NCI-H1092 (cell line): ENCODE measurements at regions not wholly inside any gene's neighbourhood (a gene's known extent, or its start where the extent isn't known, plus 50 kb on each side); places are given as distances from the start of the nearest gene placed in this dataset.
"Not testable (repeated sequence)": the region's sequence is repeated elsewhere in the genome, so short reads cannot be mapped to it uniquely, and the experiment has no call there.

Source experiments
- DNase-seq: peaks from one replicate; lab custom pipeline; 2025; lab: John Stamatoyannopoulos, UW

GRCh38 chr5:57745700-57746651 lies 263.4 kb upstream of the ACTBL2 start:
- no peak for DNase-seq

- no peak for DNase-seq
Observed at GRCh38 chr5:57745029-57745428, 262.4 kb upstream of the ACTBL2 start.

- no peak for DNase-seq
Observed at GRCh38 chr5:57741336-57741735, 258.7 kb upstream of the ACTBL2 start.

GRCh38 chr5:57738787-57739186 lies 256.2 kb upstream of the ACTBL2 start:
- no peak for DNase-seq

GRCh38 chr5:57738301-57738700 lies 255.7 kb upstream of the ACTBL2 start:
- no peak for DNase-seq

- DNase-seq: no peak
Observed at GRCh38 chr5:57736716-57737115, 254.1 kb upstream of the ACTBL2 start.

- not testable (repeated sequence) for DNase-seq
Observed at GRCh38 chr5:57735279-57736153, 252.9 kb upstream of the ACTBL2 start.

- DNase-seq: no peak
Observed at GRCh38 chr5:57734296-57734695, 251.7 kb upstream of the ACTBL2 start.

- no peak for DNase-seq
Observed at GRCh38 chr5:57727591-57727990, 245.0 kb upstream of the ACTBL2 start.

- no peak for DNase-seq
Observed at GRCh38 chr5:57725658-57726504, 243.3 kb upstream of the ACTBL2 start.

- no peak for DNase-seq
Observed at GRCh38 chr5:57724836-57725235, 242.2 kb upstream of the ACTBL2 start.

- DNase-seq: no peak
Observed at GRCh38 chr5:57721226-57721625, 238.6 kb upstream of the ACTBL2 start.

GRCh38 chr5:57720656-57721055 lies 238.0 kb upstream of the ACTBL2 start:
- no peak for DNase-seq

GRCh38 chr5:57719216-57719615 lies 236.6 kb upstream of the ACTBL2 start:
- no peak for DNase-seq

- no peak for DNase-seq
Observed at GRCh38 chr5:57718155-57718554, 235.5 kb upstream of the ACTBL2 start.

GRCh38 chr5:57717555-57717954 lies 234.9 kb upstream of the ACTBL2 start:
- no peak for DNase-seq

GRCh38 chr5:57716661-57717060 lies 234.1 kb upstream of the ACTBL2 start:
- no peak for DNase-seq

- DNase-seq: no peak
Observed at GRCh38 chr5:57715296-57715695, 232.7 kb upstream of the ACTBL2 start.

- not testable (repeated sequence) for DNase-seq
Observed at GRCh38 chr5:57713535-57713934, 230.9 kb upstream of the ACTBL2 start.

GRCh38 chr5:57711946-57712345 lies 229.3 kb upstream of the ACTBL2 start:
- DNase-seq: no peak

GRCh38 chr5:57711471-57711870 lies 228.9 kb upstream of the ACTBL2 start:
- DNase-seq: no peak

GRCh38 chr5:57710126-57710525 lies 227.5 kb upstream of the ACTBL2 start:
- no peak for DNase-seq
